Activated CD4-positive, alpha-beta T cell treated with anti-CD3 and anti-CD28 coated beads for 36 hours (primary cell): ENCODE measurements at regions not wholly inside any gene's neighbourhood (a gene's known extent, or its start where the extent isn't known, plus 50 kb on each side); places are given as distances from the start of the nearest gene placed in this dataset.

Experiments used
- ATAC-seq: fragments of 200-7000 bp; cut with Tn5 transposase; one replicate; pipeline ENCODE4 v1.10.0; 2021; ENCODE audit warnings: mild to moderate bottlenecking, moderate library complexity
- CTCF ChIA-PET: fragments of 350-600 bp; sonication (Branson Sonifier 250); formaldehyde crosslinking; loops from one replicate; lab custom pipeline; 2021; ENCODE audit warnings: antibody characterized with exemption; lab: Charles Lee
- POLR2A ChIA-PET: fragments of 350-600 bp; sonication (Branson Sonifier 250); formaldehyde crosslinking; loops from one replicate; lab custom pipeline; 2021; ENCODE audit warnings: antibody characterized with exemption, inconsistent platforms; lab: Charles Lee
- DNase-seq: peaks from one replicate; pipeline ENCODE4 v3.0.0-alpha.2; 2020
- H3K27ac Mint-ChIP-seq: one replicate; pipeline ENCODE4 v1.8.0; 2021; ENCODE audit warnings: mixed read lengths
- H3K27me3 Mint-ChIP-seq: one replicate; pipeline ENCODE4 v1.8.0; 2021; ENCODE audit warnings: mixed read lengths
- H3K36me3 Mint-ChIP-seq: one replicate; pipeline ENCODE4 v1.8.0; 2021; ENCODE audit warnings: low read depth, mixed read lengths
- H3K4me1 Mint-ChIP-seq: one replicate; pipeline ENCODE4 v1.8.0; 2021; ENCODE audit warnings: mixed read lengths
- H3K4me3 Mint-ChIP-seq: one replicate; pipeline ENCODE4 v1.8.0; 2021; ENCODE audit warnings: mild to moderate bottlenecking, moderate library complexity, mixed read lengths
- H3K9me3 Mint-ChIP-seq: one replicate; pipeline ENCODE4 v1.8.0; 2021; ENCODE audit warnings: low read depth, mixed read lengths
- intact Hi-C, 2 experiments: fragments of 100-400 bp; cut with DNase I in 1 of 2; cut with micrococcal nuclease in 1 of 2; formaldehyde crosslinking; loops; one replicate each; pipeline versions ENCODE4 v1.14.2 to v1.15.1; 2022 to 2024; cut with DNase I, micrococcal nuclease

DNA sequence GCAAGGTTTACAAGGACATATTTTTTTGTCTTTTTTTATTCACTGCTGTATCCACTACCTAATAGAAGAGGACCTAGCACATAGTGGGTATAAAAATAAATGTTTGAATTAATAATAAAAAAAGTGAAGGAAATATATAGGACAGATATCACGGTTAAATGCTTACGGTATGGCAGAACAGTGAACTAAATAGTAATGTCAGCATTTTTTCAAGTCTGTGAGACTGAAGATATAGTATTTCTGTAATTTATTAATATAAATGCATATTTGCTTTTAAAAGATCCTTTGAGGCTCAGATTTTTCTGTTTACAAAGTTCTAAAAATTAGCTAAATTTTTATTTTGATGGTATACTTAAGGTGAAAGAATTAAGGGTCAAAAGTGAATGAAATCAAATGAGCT is 68.6 kb upstream of the CNTN5 start:
- DNase-seq (no peak), ATAC-seq (no peak)
- Mint-ChIP-seq H3K27me3 (no peaks in the 10 kb centered on the region), H3K4me1 (no peaks in the 10 kb centered on the region), H3K36me3 (no peaks in the 10 kb centered on the region), H3K27ac (no peak overlapping the region), H3K4me3 (no peak overlapping the region), H3K9me3 (no peaks in the 10 kb centered on the region)
- ChIA-PET POLR2A (no interaction called here), CTCF (no interaction called here)
- intact Hi-C loops: no loop called here

DNA sequence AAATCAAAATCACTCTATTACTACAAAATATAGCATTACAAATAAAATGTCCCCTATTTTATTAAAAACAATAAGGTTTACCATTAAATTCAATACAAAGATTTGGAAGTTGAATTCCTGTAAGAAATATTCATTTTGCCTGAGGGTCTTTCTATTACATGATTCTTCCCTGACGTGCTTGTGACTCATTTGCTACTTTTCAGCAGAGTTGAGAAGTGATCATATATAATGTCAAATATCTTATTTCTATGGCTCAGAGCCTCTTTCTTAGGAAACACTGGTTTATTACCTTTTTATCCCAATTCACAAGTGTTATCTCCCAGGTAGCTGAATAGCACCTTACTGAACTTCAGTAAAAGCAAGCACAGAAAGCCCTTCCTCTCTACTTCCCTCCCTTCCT is 65.2 kb upstream of the CNTN5 start:
- H3K9me3 Mint-ChIP-seq: no peaks in the 10 kb centered on the region
- no peak overlapping the region for H3K4me3 Mint-ChIP-seq
- no peak for ATAC-seq
- CTCF ChIA-PET: no interaction called here
- no peaks in the 10 kb centered on the region for H3K4me1 Mint-ChIP-seq
- POLR2A ChIA-PET: no interaction called here
- no peak for DNase-seq
- H3K36me3 Mint-ChIP-seq: no peaks in the 10 kb centered on the region
- intact Hi-C loops: no loop called here
- H3K27me3 Mint-ChIP-seq: no peaks in the 10 kb centered on the region
- H3K27ac Mint-ChIP-seq: no peak overlapping the region

DNA sequence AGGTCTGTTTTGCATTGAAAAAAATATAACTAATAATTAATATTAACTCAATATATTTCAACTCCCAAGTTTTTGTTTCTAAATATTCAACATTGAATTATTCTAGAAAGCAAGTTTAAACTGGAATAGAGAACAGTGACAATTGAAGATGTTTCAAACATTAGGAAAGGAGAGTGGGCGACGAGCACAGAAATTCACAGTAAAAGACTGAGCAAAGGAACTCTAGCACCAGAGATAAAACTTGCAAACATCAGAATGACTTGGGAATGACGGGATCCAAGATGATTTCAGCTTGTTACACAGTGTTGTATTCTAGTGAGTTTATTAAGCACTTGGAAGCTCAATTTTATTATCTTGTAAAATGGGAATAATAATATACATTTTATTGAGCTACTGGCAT is 56.6 kb upstream of the CNTN5 start:
- no peaks in the 10 kb centered on the region for H3K4me1 Mint-ChIP-seq
- H3K4me3 Mint-ChIP-seq: no peak overlapping the region
- DNase-seq: no peak
- H3K36me3 Mint-ChIP-seq: no peaks in the 10 kb centered on the region
- no peak overlapping the region for H3K27ac Mint-ChIP-seq
- ATAC-seq: no peak
- no peaks in the 10 kb centered on the region for H3K9me3 Mint-ChIP-seq
- intact Hi-C loops: no loop called here
- no peaks in the 10 kb centered on the region for H3K27me3 Mint-ChIP-seq
- CTCF ChIA-PET: no interaction called here
- POLR2A ChIA-PET: no interaction called here

DNA sequence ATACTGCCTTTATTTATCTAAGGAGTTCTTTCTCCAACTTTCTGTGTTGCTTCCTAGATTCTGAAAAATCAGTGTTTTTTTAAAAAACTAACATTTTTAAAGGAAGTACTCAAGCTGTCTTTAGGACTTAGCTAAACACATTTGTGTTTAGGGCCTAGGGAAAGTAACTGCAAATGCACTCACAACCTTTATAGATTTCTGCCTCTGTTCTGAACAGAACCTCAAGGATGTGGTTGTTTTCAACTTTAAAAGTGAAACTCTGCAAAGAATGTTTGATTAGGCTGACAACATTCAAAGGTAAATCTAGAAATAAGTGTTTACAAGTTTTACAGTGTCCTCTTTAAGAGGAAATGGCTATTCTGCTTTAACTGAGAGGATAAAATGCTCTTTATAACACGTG is 55.4 kb upstream of the CNTN5 start:
- no peak overlapping the region for H3K4me3 Mint-ChIP-seq
- no peak for DNase-seq
- no peaks in the 10 kb centered on the region for H3K36me3 Mint-ChIP-seq
- ATAC-seq: no peak
- ChIA-PET CTCF (no interaction called here), POLR2A (no interaction called here)
- intact Hi-C loops: no loop called here
- H3K9me3 Mint-ChIP-seq: no peaks in the 10 kb centered on the region
- no peaks in the 10 kb centered on the region for H3K4me1 Mint-ChIP-seq
- no peaks in the 10 kb centered on the region for H3K27me3 Mint-ChIP-seq
- H3K27ac Mint-ChIP-seq: no peak overlapping the region

DNA sequence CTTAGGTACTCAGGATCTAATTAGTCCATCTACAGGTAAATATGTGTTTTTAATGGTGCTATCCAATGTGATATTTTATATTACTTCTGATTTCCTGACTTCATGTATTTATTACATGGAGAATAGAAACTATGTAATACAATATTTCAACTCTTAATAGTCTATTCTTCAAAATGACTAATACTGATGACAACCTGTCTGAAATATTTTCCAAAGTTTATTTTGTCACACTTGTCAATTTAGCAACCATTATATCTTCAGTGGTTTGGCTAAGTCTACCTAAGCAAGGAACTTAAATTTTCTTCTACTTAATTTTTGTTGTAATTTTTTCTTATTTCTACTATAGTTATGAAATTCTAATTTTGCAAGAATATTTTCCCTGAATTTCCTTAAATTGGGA is 55.0 kb upstream of the CNTN5 start:
- Mint-ChIP-seq H3K36me3 (no peaks in the 10 kb centered on the region), H3K9me3 (no peaks in the 10 kb centered on the region), H3K4me3 (no peak overlapping the region), H3K27me3 (no peaks in the 10 kb centered on the region), H3K27ac (no peak overlapping the region), H3K4me1 (no peaks in the 10 kb centered on the region)
- intact Hi-C loops: no loop called here
- ChIA-PET POLR2A (no interaction called here), CTCF (no interaction called here)
- no peak for ATAC-seq
- no peak for DNase-seq

DNA sequence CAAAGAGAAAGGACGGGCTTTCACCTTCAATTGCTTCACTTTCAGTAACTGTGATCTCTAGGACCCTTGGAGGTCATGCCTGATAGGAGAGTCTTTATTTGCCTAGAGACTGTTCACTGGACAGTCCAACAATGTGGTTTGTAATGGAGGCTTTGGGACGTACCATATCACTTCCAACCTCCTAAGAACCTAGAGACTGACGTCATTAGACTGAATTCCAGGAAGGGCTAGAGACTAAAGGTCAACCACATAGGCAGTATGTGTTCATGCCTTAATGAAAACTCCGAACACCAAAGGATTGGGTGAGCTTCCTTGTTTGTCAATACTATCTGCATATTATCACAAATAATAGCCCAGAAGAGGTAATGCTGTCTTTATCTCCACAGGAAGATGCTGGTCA is 53.7 kb upstream of the CNTN5 start:
- Mint-ChIP-seq H3K36me3 (no peaks in the 10 kb centered on the region), H3K4me3 (no peak overlapping the region), H3K4me1 (no peaks in the 10 kb centered on the region), H3K27me3 (no peaks in the 10 kb centered on the region), H3K27ac (no peak overlapping the region), H3K9me3 (peaks cover 3% of the 10 kb centered on the region)
- CTCF ChIA-PET: no interaction called here
- DNase-seq (no peak), ATAC-seq (no peak)
- POLR2A ChIA-PET: no interaction called here
- intact Hi-C loops: no loop called here
